OCI-LY7 (cell line): ENCODE measurements at regions not wholly inside any gene's neighbourhood (a gene's known extent, or its start where the extent isn't known, plus 50 kb on each side); places are given as distances from the start of the nearest gene placed in this dataset.

Experiments
- EZH2phosphoT487 ChIP-seq: fragments of 200-600 bp; sonication (generic); IDR thresholded peaks from 2 replicates; pipeline ENCODE4 v1.6.1; 2018; ENCODE audit warnings: low read depth, borderline replicate concordance, mild to moderate bottlenecking, mixed run types, antibody characterized with exemption, low read length, moderate library complexity, mixed read lengths
- TF ChIP-seq, protein P1 (sequence below): fragments of 200-600 bp; sonication (generic); conservative IDR thresholded peaks from 2 replicates; pipeline ENCODE4 v1.5.1; 2014; ENCODE audit warnings: mild to moderate bottlenecking, antibody characterized with exemption, low read length, moderate library complexity, mixed read lengths

DNA sequence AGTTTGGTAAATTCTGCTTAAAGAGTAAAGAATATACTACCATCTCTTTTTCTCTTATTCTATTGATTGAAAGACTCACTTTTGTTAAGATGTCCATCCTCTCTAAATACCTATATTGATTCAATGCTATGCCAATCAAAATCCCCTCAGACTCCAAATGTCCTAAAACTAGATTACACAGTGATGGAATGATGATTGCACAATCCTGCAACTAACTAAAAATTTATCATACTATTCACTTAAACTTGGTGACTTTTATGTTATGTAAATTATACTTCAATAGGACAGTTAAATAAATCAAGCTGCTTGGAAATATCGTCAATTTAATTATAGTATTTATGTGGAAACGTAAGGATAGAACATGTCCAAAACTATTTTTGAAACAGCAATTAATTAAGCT lies 2765.1 kb upstream of the PCDH20 start:
- TF ChIP-seq, protein P1, sequence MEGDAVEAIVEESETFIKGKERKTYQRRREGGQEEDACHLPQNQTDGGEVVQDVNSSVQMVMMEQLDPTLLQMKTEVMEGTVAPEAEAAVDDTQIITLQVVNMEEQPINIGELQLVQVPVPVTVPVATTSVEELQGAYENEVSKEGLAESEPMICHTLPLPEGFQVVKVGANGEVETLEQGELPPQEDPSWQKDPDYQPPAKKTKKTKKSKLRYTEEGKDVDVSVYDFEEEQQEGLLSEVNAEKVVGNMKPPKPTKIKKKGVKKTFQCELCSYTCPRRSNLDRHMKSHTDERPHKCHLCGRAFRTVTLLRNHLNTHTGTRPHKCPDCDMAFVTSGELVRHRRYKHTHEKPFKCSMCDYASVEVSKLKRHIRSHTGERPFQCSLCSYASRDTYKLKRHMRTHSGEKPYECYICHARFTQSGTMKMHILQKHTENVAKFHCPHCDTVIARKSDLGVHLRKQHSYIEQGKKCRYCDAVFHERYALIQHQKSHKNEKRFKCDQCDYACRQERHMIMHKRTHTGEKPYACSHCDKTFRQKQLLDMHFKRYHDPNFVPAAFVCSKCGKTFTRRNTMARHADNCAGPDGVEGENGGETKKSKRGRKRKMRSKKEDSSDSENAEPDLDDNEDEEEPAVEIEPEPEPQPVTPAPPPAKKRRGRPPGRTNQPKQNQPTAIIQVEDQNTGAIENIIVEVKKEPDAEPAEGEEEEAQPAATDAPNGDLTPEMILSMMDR = no peak
- no peak for TF ChIP-seq EZH2phosphoT487
